IMR-90 (cell line): ENCODE measurements at regions not wholly inside any gene's neighbourhood (a gene's known extent, or its start where the extent isn't known, plus 50 kb on each side); places are given as distances from the start of the nearest gene placed in this dataset.
"Not testable (repeated sequence)": the region's sequence is repeated elsewhere in the genome, so short reads cannot be mapped to it uniquely, and the experiment has no call there.

Source experiments
- CHD1 ChIP-seq: IDR thresholded peaks from 2 replicates; pipeline ENCODE4 v1.6.1; 2012; ENCODE audit warnings: low read depth, low read length, improper control_type of control experiment
- CTCF ChIP-seq: conservative IDR thresholded peaks from 2 replicates; pipeline ENCODE4 v1.5.1; 2012; ENCODE audit warnings: mild to moderate bottlenecking, low read depth, low read length, improper control_type of control experiment
- RCOR1 ChIP-seq: IDR thresholded peaks from 2 replicates; pipeline ENCODE4 v1.6.1; 2012; ENCODE audit warnings: mild to moderate bottlenecking, low read length, improper control_type of control experiment; ENCODE audit not compliant: insufficient replicate concordance
- SMC3 ChIP-seq: fragments of 150-350 bp; IDR thresholded peaks from 2 replicates; pipeline ENCODE4 v1.6.1; 2016; ENCODE audit warnings: low read depth, mild to moderate bottlenecking, antibody characterized with exemption, low read length, moderate library complexity

- not testable (repeated sequence) for TF ChIP-seq CTCF, RCOR1, SMC3, CHD1
Observed at GRCh38 chr2:87338998-87339397, 317.4 kb upstream of the PLGLB1 start.
